Mesenchymal stem cell (in vitro differentiated cells and primary cell): ENCODE measurements at regions not wholly inside any gene's neighbourhood (a gene's known extent, or its start where the extent isn't known, plus 50 kb on each side); places are given as distances from the start of the nearest gene placed in this dataset.

ENCODE experiments used
- DNase-seq: peaks from one replicate; pipeline ENCODE4 v3.0.0-alpha.2; 2013
- H2AFZ ChIP-seq: one replicate; pipeline ENCODE4 v1.6.1; 2013; ENCODE audit warnings: low read depth, mild to moderate bottlenecking, control low read depth, inconsistent platforms, low read length, moderate library complexity
- H2AK5ac ChIP-seq: 2 replicates; pipeline ENCODE4 v1.6.1; 2013; ENCODE audit warnings: low read length, moderate library complexity, mild to moderate bottlenecking, inconsistent platforms; ENCODE audit not compliant: severe bottlenecking
- H2BK120ac ChIP-seq: one replicate; pipeline ENCODE4 v1.6.1; 2013; ENCODE audit warnings: low read depth, mild to moderate bottlenecking, inconsistent platforms, low read length, moderate library complexity
- H2BK12ac ChIP-seq, 2 experiments: one replicate each; pipeline ENCODE4 v1.6.1; 2013; ENCODE audit warnings: inconsistent platforms in 2 of 2, low read length in 2 of 2, mild to moderate bottlenecking in 2 of 2, moderate library complexity in 2 of 2, control low read depth in 1 of 2
- H2BK15ac ChIP-seq: one replicate; pipeline ENCODE4 v1.6.1; 2013; ENCODE audit warnings: mild to moderate bottlenecking, low read depth, inconsistent platforms; ENCODE audit not compliant: poor library complexity, severe bottlenecking
- H2BK5ac ChIP-seq: 2 replicates; pipeline ENCODE4 v1.6.1; 2013; ENCODE audit warnings: low read depth, mild to moderate bottlenecking, low read length, control low read depth, inconsistent platforms; ENCODE audit not compliant: poor library complexity, severe bottlenecking
- H3K14ac ChIP-seq, 2 experiments: one replicate each; pipeline ENCODE4 v1.6.1; 2013; ENCODE audit warnings: inconsistent platforms in 2 of 2, low read length in 2 of 2, control low read depth in 1 of 2, mild to moderate bottlenecking in 1 of 2, moderate library complexity in 1 of 2
- H3K18ac ChIP-seq, 2 experiments: one replicate each; pipeline ENCODE4 v1.6.1; 2013; ENCODE audit warnings: inconsistent platforms in 2 of 2, low read length in 2 of 2, control low read depth in 1 of 2, low read depth in 1 of 2, mild to moderate bottlenecking in 1 of 2
- H3K23ac ChIP-seq, 2 experiments: one replicate each; pipeline ENCODE4 v1.6.1; 2013; ENCODE audit warnings: inconsistent platforms in 2 of 2, low read length in 2 of 2, mild to moderate bottlenecking in 2 of 2, moderate library complexity in 2 of 2, control low read depth in 1 of 2
- H3K27ac ChIP-seq: 2 replicates; pipeline ENCODE4 v1.5.1; 2013; ENCODE audit warnings: mild to moderate bottlenecking, moderate library complexity, low read length, control low read depth, inconsistent platforms; ENCODE audit not compliant: poor library complexity, severe bottlenecking
- H3K27me3 ChIP-seq, 2 experiments: 2 replicates each; pipeline versions ENCODE4 v1.6.1 to v1.7.0; 2013; ENCODE audit warnings: low read length in 2 of 2, mild to moderate bottlenecking in 2 of 2, moderate library complexity in 2 of 2, control low read depth in 1 of 2, inconsistent platforms in 1 of 2; ENCODE audit not compliant: control insufficient read depth in 1 of 2, insufficient read depth in 1 of 2
- H3K36me3 ChIP-seq, 2 experiments: 2 replicates each; pipeline versions ENCODE4 v1.6.1 to v1.7.0; 2013; ENCODE audit warnings: low read length in 2 of 2, control low read depth in 1 of 2, inconsistent platforms in 1 of 2, low read depth in 1 of 2, mild to moderate bottlenecking in 1 of 2; ENCODE audit not compliant: insufficient read depth in 2 of 2, control insufficient read depth in 1 of 2
- H3K4ac ChIP-seq, 2 experiments: one replicate each; pipeline ENCODE4 v1.6.1; 2013; ENCODE audit warnings: inconsistent platforms in 2 of 2, low read length in 2 of 2, mild to moderate bottlenecking in 2 of 2, moderate library complexity in 2 of 2, control low read depth in 1 of 2, low read depth in 1 of 2
- H3K4me1 ChIP-seq: 2 replicates; pipeline ENCODE4 v1.6.1; 2013; ENCODE audit warnings: low read depth, low read length, control low read depth; ENCODE audit not compliant: control insufficient read depth, insufficient read depth
- H3K4me2 ChIP-seq: 2 replicates; pipeline ENCODE4 v1.6.1; 2013; ENCODE audit warnings: low read length, mild to moderate bottlenecking, inconsistent platforms; ENCODE audit not compliant: poor library complexity, severe bottlenecking
- H3K4me3 ChIP-seq, 2 experiments: 2 replicates each; pipeline versions ENCODE4 v1.5.1 to v1.7.0; 2013; ENCODE audit warnings: low read length in 2 of 2, mild to moderate bottlenecking in 2 of 2, control low read depth in 1 of 2, low read depth in 1 of 2; ENCODE audit not compliant: insufficient read depth in 1 of 2
- H3K79me1 ChIP-seq: replicated peaks from 2 replicates; pipeline ENCODE4 v1.6.1; 2013; ENCODE audit warnings: mild to moderate bottlenecking, control low read depth, low read length, inconsistent platforms; ENCODE audit not compliant: poor library complexity, severe bottlenecking
- H3K9ac ChIP-seq: 2 replicates; pipeline ENCODE4 v1.7.0; 2013; ENCODE audit warnings: mild to moderate bottlenecking, low read length, moderate library complexity
- H3K9me3 ChIP-seq: 2 replicates; pipeline ENCODE4 v1.7.0; 2013; ENCODE audit warnings: mild to moderate bottlenecking, low read length; ENCODE audit not compliant: control insufficient read depth
- H4K8ac ChIP-seq: one replicate; pipeline ENCODE4 v1.6.1; 2013; ENCODE audit warnings: inconsistent platforms, mild to moderate bottlenecking, low read length, moderate library complexity
- H4K91ac ChIP-seq: one replicate; pipeline ENCODE4 v1.6.1; 2013; ENCODE audit warnings: mild to moderate bottlenecking, low read length, inconsistent platforms
- WGBS: methylation state at CpG from one replicate; pipeline ENCODE4 v1.1.7; 2013; ENCODE audit warnings: mixed read lengths; 5-methylcytosine and 5-hydroxymethylcytosine counted together

GRCh38 chr3:86221601-86222000 is 769.3 kb downstream of the VGLL3 start:
- Histone ChIP-seq H3K27me3 (no peaks in the 10 kb centered on the region), H2BK5ac (no peak overlapping the region), H3K14ac (no peak overlapping the region), H2BK15ac (no peak overlapping the region), H2AK5ac (no peak overlapping the region), H3K27ac (no peak overlapping the region), H3K23ac (no peak overlapping the region), H3K18ac (no peak overlapping the region), H3K9ac (no peak overlapping the region), H3K4me3 (no peak overlapping the region), H4K91ac (no peak overlapping the region), H3K9me3 (peaks cover 9% of the 10 kb centered on the region), H3K4ac (no peak overlapping the region), H3K36me3 (no peaks in the 10 kb centered on the region), H4K8ac (no peak overlapping the region), H3K4me1 (no peaks in the 10 kb centered on the region), H2AFZ (no peak overlapping the region), H2BK120ac (no peak overlapping the region), H3K4me2 (no peak overlapping the region), H2BK12ac (no peak overlapping the region), H3K79me1 (no peaks in the 10 kb centered on the region)
- WGBS, result 100% methylated on average over 1 of the region's 3 CpGs
- DNase-seq, result no peak

DNA sequence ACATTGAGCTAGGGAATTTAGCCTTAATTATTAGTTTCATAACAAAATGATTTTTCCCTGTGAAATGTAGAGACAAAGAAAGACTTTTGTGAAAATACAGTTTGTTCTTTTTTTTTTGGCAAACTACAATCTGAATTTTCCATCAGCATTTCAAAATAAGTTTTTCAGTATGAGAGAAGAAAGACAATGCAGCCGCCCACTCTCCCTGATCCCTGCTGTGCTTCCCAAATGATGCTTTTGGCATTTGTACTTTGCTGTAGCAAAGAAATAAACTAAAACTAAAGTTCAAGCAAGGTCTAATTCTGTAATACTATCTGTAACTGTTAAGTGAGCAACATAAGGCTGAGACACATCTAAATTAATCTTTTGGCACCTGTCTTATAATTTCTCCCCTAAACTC is 782.2 kb downstream of the VGLL3 start:
- H3K9ac ChIP-seq, result no peak overlapping the region
- no peaks in the 10 kb centered on the region for H3K4me1 ChIP-seq
- no peak overlapping the region for H2AFZ ChIP-seq
- no peaks in the 10 kb centered on the region for H3K36me3 ChIP-seq
- WGBS, result no CpG with 5 or more reads among the region's 1 CpG
- no peak overlapping the region for H2BK5ac ChIP-seq
- H3K18ac ChIP-seq, result no peak overlapping the region
- no peak for DNase-seq
- no peak overlapping the region for H3K4me2 ChIP-seq
- no peaks in the 10 kb centered on the region for H3K9me3 ChIP-seq
- no peak overlapping the region for H2AK5ac ChIP-seq
- no peak overlapping the region for H3K4me3 ChIP-seq
- no peaks in the 10 kb centered on the region for H3K79me1 ChIP-seq
- H3K23ac ChIP-seq, result no peak overlapping the region
- H4K91ac ChIP-seq, result no peak overlapping the region
- H4K8ac ChIP-seq, result no peak overlapping the region
- H3K27ac ChIP-seq, result no peak overlapping the region
- no peaks in the 10 kb centered on the region for H3K27me3 ChIP-seq
- H2BK15ac ChIP-seq, result no peak overlapping the region
- no peak overlapping the region for H3K14ac ChIP-seq
- H2BK120ac ChIP-seq, result no peak overlapping the region
- H2BK12ac ChIP-seq, result no peak overlapping the region
- H3K4ac ChIP-seq, result no peak overlapping the region

DNA sequence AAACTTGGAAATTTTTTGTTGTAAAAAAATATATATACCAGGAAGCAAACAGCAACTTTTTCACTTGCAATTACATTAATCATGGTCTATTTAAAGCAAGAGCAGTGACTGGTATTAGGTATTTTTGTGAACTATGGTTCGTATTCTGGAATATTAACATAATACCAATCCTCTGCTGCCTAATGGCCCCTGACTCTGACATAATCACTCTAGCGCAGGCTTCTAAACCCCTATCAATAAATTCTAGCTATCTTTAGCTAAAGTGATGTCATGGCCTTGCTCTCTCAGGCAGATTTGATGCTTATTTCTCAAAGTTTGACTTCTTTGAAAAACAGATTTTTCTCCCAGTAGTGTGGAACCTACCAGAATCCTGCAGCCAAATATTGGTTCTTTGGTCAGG is 808.3 kb downstream of the VGLL3 start:
- Histone ChIP-seq H2AK5ac (no peak overlapping the region), H3K4me3 (no peak overlapping the region), H3K79me1 (no peaks in the 10 kb centered on the region), H3K4me1 (no peaks in the 10 kb centered on the region), H3K27me3 (no peaks in the 10 kb centered on the region), H3K27ac (no peak overlapping the region), H3K9me3 (peaks cover 3% of the 10 kb centered on the region), H2AFZ (no peak overlapping the region), H3K9ac (no peak overlapping the region), H3K14ac (no peak overlapping the region), H4K8ac (no peak overlapping the region), H3K23ac (no peak overlapping the region), H3K36me3 (no peaks in the 10 kb centered on the region), H3K18ac (no peak overlapping the region), H3K4me2 (no peak overlapping the region), H2BK15ac (no peak overlapping the region), H2BK120ac (no peak overlapping the region), H4K91ac (no peak overlapping the region), H3K4ac (no peak overlapping the region), H2BK12ac (no peak overlapping the region), H2BK5ac (no peak overlapping the region)
- WGBS, result 80% methylated on average over 2 of the region's 2 CpGs
- DNase-seq, result no peak

DNA sequence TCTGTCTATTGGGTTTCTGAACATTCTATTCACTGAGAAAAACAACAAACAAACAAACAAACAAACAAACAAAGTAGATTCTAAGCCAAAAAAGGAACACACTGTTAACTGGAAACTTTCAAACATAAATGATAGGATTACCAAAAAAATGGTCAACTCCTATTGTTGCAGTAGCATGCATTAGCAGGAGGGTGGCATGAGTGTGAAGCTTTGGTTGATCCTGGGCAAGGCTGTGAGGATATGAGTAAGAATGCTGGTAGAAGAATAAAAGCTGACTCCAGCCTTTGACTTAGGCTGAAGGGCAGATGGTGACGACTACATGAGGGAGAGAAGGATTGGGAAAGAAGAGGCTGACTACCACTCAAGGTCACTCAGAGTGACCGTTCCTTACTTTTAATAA is 810.3 kb downstream of the VGLL3 start:
- Histone ChIP-seq H3K4me2 (no peak overlapping the region), H2AK5ac (no peak overlapping the region), H3K27me3 (no peaks in the 10 kb centered on the region), H3K79me1 (no peaks in the 10 kb centered on the region), H3K14ac (no peak overlapping the region), H2AFZ (no peak overlapping the region), H3K9ac (no peak overlapping the region), H3K4ac (no peak overlapping the region), H3K9me3 (peaks cover 3% of the 10 kb centered on the region), H3K4me3 (no peak overlapping the region), H3K18ac (no peak overlapping the region), H3K23ac (no peak overlapping the region), H3K27ac (no peak overlapping the region), H4K8ac (no peak overlapping the region), H2BK12ac (no peak overlapping the region), H2BK120ac (no peak overlapping the region), H2BK15ac (no peak overlapping the region), H2BK5ac (no peak overlapping the region), H4K91ac (no peak overlapping the region), H3K4me1 (no peaks in the 10 kb centered on the region), H3K36me3 (no peaks in the 10 kb centered on the region)
- WGBS, result no CpG with 5 or more reads among the region's 2 CpGs
- DNase-seq, result no peak
